ENCODE measurements at regions not wholly inside any gene's neighbourhood (a gene's known extent, or its start where the extent isn't known, plus 50 kb on each side); places are given as distances from the start of the nearest gene placed in this dataset.

GRCh38 chr1:18009478-18009961 is 98.1 kb upstream of the IGSF21 start:
- DNase-seq (ENCODE audit: low spot score in 2 of 2) (no peak), FAIRE-seq (no peak)

- DNase-seq (ENCODE audit: low spot score in 2 of 2) (no peak), FAIRE-seq (no peak)
Observed at GRCh38 chr1:18010408-18010807, 97.2 kb upstream of the IGSF21 start.

GRCh38 chr1:18010945-18011344 is 96.7 kb upstream of the IGSF21 start:
- DNase-seq (ENCODE audit: low spot score in 2 of 2): no peak
- FAIRE-seq: no peak

GRCh38 chr1:18011703-18012102 is 95.9 kb upstream of the IGSF21 start:
- FAIRE-seq: no peak
- no peak for DNase-seq (ENCODE audit: low spot score in 2 of 2)

GRCh38 chr1:18012686-18013085 is 94.9 kb upstream of the IGSF21 start:
- DNase-seq (ENCODE audit: low spot score in 2 of 2) (no peak), FAIRE-seq (no peak)

GRCh38 chr1:18013216-18013615 is 94.4 kb upstream of the IGSF21 start:
- FAIRE-seq: no peak
- no peak for DNase-seq (ENCODE audit: low spot score in 2 of 2)

- FAIRE-seq: no peak
Observed at GRCh38 chr1:18015719-18016118, 91.9 kb upstream of the IGSF21 start.

GRCh38 chr1:18018366-18018765 is 89.2 kb upstream of the IGSF21 start:
- FAIRE-seq: no peak

More at GRCh38 chr1:18015719-18016118, 91.9 kb upstream of the IGSF21 start:
- DNase-seq (ENCODE audit: low spot score in 2 of 2): no peak

GRCh38 chr1:18020021-18020817 is 87.4 kb upstream of the IGSF21 start:
- FAIRE-seq: no peak
- DNase-seq (ENCODE audit: low spot score in 2 of 2): no peak

More at GRCh38 chr1:18018366-18018765, 89.2 kb upstream of the IGSF21 start:
- DNase-seq (ENCODE audit: low spot score in 2 of 2): no peak

- FAIRE-seq (no peak), DNase-seq (ENCODE audit: low spot score in 2 of 2) (no peak)
Observed at GRCh38 chr1:18021242-18021641, 86.4 kb upstream of the IGSF21 start.

GRCh38 chr1:18032172-18032859 is 75.3 kb upstream of the IGSF21 start:
- no peak for FAIRE-seq
- DNase-seq (ENCODE audit: low spot score in 2 of 2): no peak

- FAIRE-seq (no peak), DNase-seq (ENCODE audit: low spot score in 2 of 2) (no peak)
Observed at GRCh38 chr1:18035145-18035544, 72.5 kb upstream of the IGSF21 start.

- DNase-seq (ENCODE audit: low spot score in 2 of 2): no peak
- FAIRE-seq: no peak
Observed at GRCh38 chr1:18037651-18038050, 69.9 kb upstream of the IGSF21 start.

- DNase-seq (ENCODE audit: low spot score in 2 of 2) (no peak), FAIRE-seq (no peak)
Observed at GRCh38 chr1:18038051-18038450, 69.5 kb upstream of the IGSF21 start.

GRCh38 chr1:18039102-18039501 is 68.5 kb upstream of the IGSF21 start:
- DNase-seq (ENCODE audit: low spot score in 2 of 2) (no peak), FAIRE-seq (no peak)

- DNase-seq (ENCODE audit: low spot score in 2 of 2) (no peak), FAIRE-seq (no peak)
Observed at GRCh38 chr1:18041102-18041501, 66.5 kb upstream of the IGSF21 start.

- FAIRE-seq (no peak), DNase-seq (ENCODE audit: low spot score in 2 of 2) (no peak)
Observed at GRCh38 chr1:18041685-18042355, 65.8 kb upstream of the IGSF21 start.

GRCh38 chr1:18043871-18044270 is 63.7 kb upstream of the IGSF21 start:
- FAIRE-seq (no peak), DNase-seq (ENCODE audit: low spot score in 2 of 2) (no peak)

- FAIRE-seq (no peak), DNase-seq (ENCODE audit: low spot score in 2 of 2) (no peak)
Observed at GRCh38 chr1:18045203-18045602, 62.4 kb upstream of the IGSF21 start.

- no peak for DNase-seq (ENCODE audit: low spot score in 2 of 2)
- no peak for FAIRE-seq
Observed at GRCh38 chr1:18045621-18046020, 62.0 kb upstream of the IGSF21 start.

- no peak for FAIRE-seq
Observed at GRCh38 chr1:18047122-18047521, 60.5 kb upstream of the IGSF21 start.

More at GRCh38 chr1:18047122-18047521, 60.5 kb upstream of the IGSF21 start:
- no peak for DNase-seq (ENCODE audit: low spot score in 2 of 2)

Measured in frontal cortex (tissue), 3 donors.